Right atrium auricular region (tissue), 2 donors: ENCODE measurements at regions not wholly inside any gene's neighbourhood (a gene's known extent, or its start where the extent isn't known, plus 50 kb on each side); places are given as distances from the start of the nearest gene placed in this dataset.

ENCODE experiments used
- DNase-seq: peaks from one replicate; pipeline ENCODE4 v3.0.0-alpha.2; 2019; ENCODE audit warnings: low spot score
- H3K27ac ChIP-seq, 2 donors: fragments of 200-600 bp; sonication (generic); 1 replicate in 1 of 2; 2 replicates in 1 of 2; pipeline ENCODE4 v1.5.1; 2016 to 2019
- H3K27me3 ChIP-seq, 2 donors: fragments of 200-600 bp; sonication (generic); one replicate each; pipeline versions ENCODE4 v1.5.1 to v1.6.0; 2017 to 2019
- H3K36me3 ChIP-seq: fragments of 200-600 bp; sonication (generic); one replicate; pipeline ENCODE4 v1.5.1; 2016
- H3K4me1 ChIP-seq, 2 donors: fragments of 200-600 bp; sonication (generic); one replicate each; pipeline versions ENCODE4 v1.5.1 to v1.6.0; 2017 to 2019
- H3K4me3 ChIP-seq, 2 donors: fragments of 200-600 bp; sonication (generic); 1 replicate in 1 of 2; 2 replicates in 1 of 2; pipeline ENCODE4 v1.5.1; 2017 to 2019; ENCODE audit warnings: mild to moderate bottlenecking in 1 of 2, moderate library complexity in 1 of 2
- H3K9me3 ChIP-seq, 2 donors: fragments of 200-600 bp; sonication (generic); one replicate each; pipeline ENCODE4 v1.5.1; 2019
- TF ChIP-seq, protein P1 (sequence below), 2 donors: fragments of 200-600 bp; sonication (generic); IDR thresholded peaks; one replicate each; pipeline ENCODE4 v1.5.1; 2019; ENCODE audit warnings: antibody characterized with exemption in 2 of 2

- Histone ChIP-seq H3K9me3 (no peaks in the 10 kb centered on the region), H3K27me3 (no peaks in the 10 kb centered on the region), H3K27ac (peak overlapping the region; percentile 48 to 60), H3K36me3 (no peaks in the 10 kb centered on the region), H3K4me1 (peaks cover 0 to 42% of the 10 kb centered on the region in 2 donors), H3K4me3 (no peak overlapping the region)
- TF ChIP-seq, protein P1, sequence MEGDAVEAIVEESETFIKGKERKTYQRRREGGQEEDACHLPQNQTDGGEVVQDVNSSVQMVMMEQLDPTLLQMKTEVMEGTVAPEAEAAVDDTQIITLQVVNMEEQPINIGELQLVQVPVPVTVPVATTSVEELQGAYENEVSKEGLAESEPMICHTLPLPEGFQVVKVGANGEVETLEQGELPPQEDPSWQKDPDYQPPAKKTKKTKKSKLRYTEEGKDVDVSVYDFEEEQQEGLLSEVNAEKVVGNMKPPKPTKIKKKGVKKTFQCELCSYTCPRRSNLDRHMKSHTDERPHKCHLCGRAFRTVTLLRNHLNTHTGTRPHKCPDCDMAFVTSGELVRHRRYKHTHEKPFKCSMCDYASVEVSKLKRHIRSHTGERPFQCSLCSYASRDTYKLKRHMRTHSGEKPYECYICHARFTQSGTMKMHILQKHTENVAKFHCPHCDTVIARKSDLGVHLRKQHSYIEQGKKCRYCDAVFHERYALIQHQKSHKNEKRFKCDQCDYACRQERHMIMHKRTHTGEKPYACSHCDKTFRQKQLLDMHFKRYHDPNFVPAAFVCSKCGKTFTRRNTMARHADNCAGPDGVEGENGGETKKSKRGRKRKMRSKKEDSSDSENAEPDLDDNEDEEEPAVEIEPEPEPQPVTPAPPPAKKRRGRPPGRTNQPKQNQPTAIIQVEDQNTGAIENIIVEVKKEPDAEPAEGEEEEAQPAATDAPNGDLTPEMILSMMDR (IDR thresholded peaks at IDR 0.05) = no peak
- no peak for DNase-seq
Observed at GRCh38 chr10:78212060-78212785, 178.6 kb downstream of the RPS24 start.

- TF ChIP-seq, protein P1 (IDR thresholded peaks at IDR 0.05) = no peak
- H3K27me3 ChIP-seq = no peaks in the 10 kb centered on the region
- peak overlapping the region; percentile 48 to 60 for H3K27ac ChIP-seq
- H3K4me1 ChIP-seq = peaks cover 0 to 47% of the 10 kb centered on the region in 2 donors
- H3K4me3 ChIP-seq = no peak overlapping the region
- no peak for DNase-seq
- H3K9me3 ChIP-seq = no peaks in the 10 kb centered on the region
- H3K36me3 ChIP-seq = no peaks in the 10 kb centered on the region
Observed at GRCh38 chr10:78212786-78213175, 179.1 kb downstream of the RPS24 start.

DNA sequence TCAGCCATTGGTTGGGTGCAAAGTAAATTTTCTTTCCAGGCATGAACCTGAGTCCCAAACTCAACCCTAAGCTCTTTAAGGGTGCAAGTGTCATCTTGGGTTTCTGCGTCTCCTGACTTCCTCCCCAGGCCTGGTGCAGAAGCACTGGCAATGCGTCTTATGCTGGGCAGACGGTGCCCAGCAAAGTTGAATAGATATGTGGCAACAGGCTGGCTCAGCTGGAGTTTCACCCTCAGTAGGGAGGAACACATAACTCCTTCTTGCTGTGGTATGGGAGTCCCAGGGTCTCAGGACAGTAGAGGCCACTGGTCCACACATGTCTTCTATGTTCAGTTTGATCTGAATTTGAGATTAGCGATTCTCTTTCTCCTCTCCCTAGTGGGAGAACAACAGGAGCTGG is 181.3 kb downstream of the RPS24 start:
- H3K4me3 ChIP-seq = no peak overlapping the region
- peak overlapping the region; percentile 37 to 59 for H3K27ac ChIP-seq
- H3K27me3 ChIP-seq = no peaks in the 10 kb centered on the region
- H3K36me3 ChIP-seq = no peaks in the 10 kb centered on the region
- H3K4me1 ChIP-seq = peaks cover 0 to 47% of the 10 kb centered on the region in 2 donors
- TF ChIP-seq, protein P1 (IDR thresholded peaks at IDR 0.05) = no peak
- H3K9me3 ChIP-seq = no peaks in the 10 kb centered on the region
- DNase-seq = no peak

DNA sequence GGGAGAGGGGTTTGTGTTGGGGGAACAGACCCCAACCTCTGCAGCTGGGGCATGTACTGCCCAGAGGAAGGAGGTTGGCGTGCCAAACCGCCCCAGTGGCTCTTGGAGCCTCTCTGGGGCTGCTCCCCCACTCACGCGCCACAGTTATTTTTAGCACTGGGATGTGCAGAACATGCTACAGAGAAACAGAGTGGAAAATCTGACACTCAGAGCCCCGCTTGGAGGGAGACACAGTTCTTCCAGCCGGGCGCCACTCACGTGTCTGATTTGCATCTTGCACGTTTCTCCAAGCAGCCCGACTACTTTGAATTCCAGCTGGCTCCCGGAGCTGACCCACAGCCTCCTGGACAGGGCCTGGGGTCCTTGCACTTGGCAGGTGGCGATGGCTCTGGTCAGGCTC is 182.0 kb downstream of the RPS24 start:
- peaks cover 0 to 47% of the 10 kb centered on the region in 2 donors for H3K4me1 ChIP-seq
- H3K4me3 ChIP-seq = no peak overlapping the region
- H3K9me3 ChIP-seq = no peaks in the 10 kb centered on the region
- peak overlapping the region; percentile 37 to 59 for H3K27ac ChIP-seq
- no peaks in the 10 kb centered on the region for H3K36me3 ChIP-seq
- TF ChIP-seq, protein P1 (IDR thresholded peaks at IDR 0.05) = no peak
- H3K27me3 ChIP-seq = no peaks in the 10 kb centered on the region
- DNase-seq = peak; percentile 89

- DNase-seq = no peak
- no peaks in the 10 kb centered on the region for H3K36me3 ChIP-seq
- peaks cover 0 to 38% of the 10 kb centered on the region in 2 donors for H3K4me1 ChIP-seq
- H3K9me3 ChIP-seq = no peaks in the 10 kb centered on the region
- H3K27me3 ChIP-seq = no peaks in the 10 kb centered on the region
- TF ChIP-seq, protein P1 (IDR thresholded peaks at IDR 0.05) = no peak
- no peak overlapping the region for H3K4me3 ChIP-seq
- no peak overlapping the region for H3K27ac ChIP-seq
Observed at GRCh38 chr10:78217336-78217735, 183.7 kb downstream of the RPS24 start.
